GM12878 (cell line): ENCODE measurements at regions not wholly inside any gene's neighbourhood (a gene's known extent, or its start where the extent isn't known, plus 50 kb on each side); places are given as distances from the start of the nearest gene placed in this dataset.

Experiments
- ATAC-seq: fragments of 200-7000 bp; cut with Tn5 transposase; 3 replicates; pipeline ENCODE4 v1.9.1; 2020; ENCODE audit warnings: mild to moderate bottlenecking, moderate library complexity
- BruUV-seq: library from RNA; stranded (reverse); fragments of 400-500 nt; replicated peaks from 2 replicates; lab custom pipeline; 2021; lab: Mats Ljungman, UMichigan
- CTCF ChIA-PET: fragments of 300-600 bp; sonication (Branson Sonifier 250); formaldehyde crosslinking; extraction: SDS; loops from one replicate; lab custom pipeline; 2021; ENCODE audit warnings: inconsistent platforms; lab: Yijun Ruan, JAX
- POLR2A ChIA-PET: fragments of 350-600 bp; formaldehyde crosslinking; extraction: SDS; loops from one replicate; lab custom pipeline; 2021; ENCODE audit warnings: inconsistent platforms; lab: Charles Lee
- RAD21 ChIA-PET: fragments of 300-600 bp; sonication (Branson Sonifier 250); formaldehyde crosslinking; loops from one replicate; lab custom pipeline; 2023; ENCODE audit warnings: antibody characterized with exemption; ENCODE audit not compliant: unreplicated experiment; lab: Charles Lee
- SMC1A ChIA-PET: fragments of 300-600 bp; sonication (Branson Sonifier 250); formaldehyde crosslinking; loops from one replicate; lab custom pipeline; 2023; ENCODE audit not compliant: unreplicated experiment, uncharacterized antibody; lab: Charles Lee
- DNase-seq: peaks from one replicate; pipeline ENCODE4 v3.0.0-alpha.2; 2011; ENCODE audit warnings: low read depth, low spot score
- FAIRE-seq: peaks from 3 replicates; lab custom pipeline; 2011; peaks lifted over from hg19 to GRCh38; lab: Jason Lieb, UNC
- H2AFZ ChIP-seq: 2 replicates; pipeline ENCODE4 v1.6.0; 2011; ENCODE audit warnings: low read depth, low read length, control low read depth; ENCODE audit not compliant: control insufficient read depth
- H3K27ac ChIP-seq: 2 replicates; pipeline ENCODE4 v1.5.1; 2011; ENCODE audit warnings: control low read depth; ENCODE audit not compliant: control insufficient read depth, insufficient read depth
- H3K27me3 ChIP-seq, 2 experiments: replicated peaks in 1 of 2; 2 replicates each; pipeline versions ENCODE4 v1.6.0 to v1.6.1; 2011; ENCODE audit warnings: low read length in 1 of 2; ENCODE audit not compliant: control insufficient read depth in 2 of 2, insufficient read depth in 2 of 2
- H3K36me3 ChIP-seq, 2 experiments: 2 replicates each; pipeline ENCODE4 v1.5.1; 2011; ENCODE audit warnings: low read length in 1 of 2; ENCODE audit not compliant: control insufficient read depth in 2 of 2, insufficient read depth in 2 of 2
- H3K4me1 ChIP-seq: 2 replicates; pipeline ENCODE4 v1.6.1; 2011; ENCODE audit warnings: mild to moderate bottlenecking, low read length, moderate library complexity, mixed read lengths; ENCODE audit not compliant: control insufficient read depth, insufficient read depth
- H3K4me2 ChIP-seq: 2 replicates; pipeline ENCODE4 v1.6.0; 2011; ENCODE audit warnings: control low read depth; ENCODE audit not compliant: control insufficient read depth, insufficient read depth
- H3K4me3 ChIP-seq: fragments of 200-600 bp; sonication (generic); 2 replicates; pipeline ENCODE4 v1.5.1; 2016
- H3K79me2 ChIP-seq: 2 replicates; pipeline ENCODE4 v1.6.0; 2011; ENCODE audit warnings: low read length; ENCODE audit not compliant: control insufficient read depth, insufficient read depth
- H3K9ac ChIP-seq: 2 replicates; pipeline ENCODE4 v1.8.0; 2011; ENCODE audit warnings: low read length, control low read depth, mixed read lengths; ENCODE audit not compliant: control insufficient read depth, insufficient read depth
- H3K9me3 ChIP-seq: replicated peaks from 3 replicates; pipeline ENCODE4 v1.5.1; 2011; ENCODE audit warnings: mild to moderate bottlenecking, low read length; ENCODE audit not compliant: control insufficient read depth, insufficient read depth
- H4K20me1 ChIP-seq: 2 replicates; pipeline ENCODE4 v1.6.0; 2011; ENCODE audit not compliant: control insufficient read depth, insufficient read depth
- JUND ChIP-seq: IDR thresholded peaks from 2 replicates; pipeline ENCODE4 v1.6.1; 2012; ENCODE audit warnings: low read depth, mild to moderate bottlenecking, low read length, improper control_type of control experiment, moderate library complexity
- NKRF ChIP-seq: fragments of 450-650 bp; conservative IDR thresholded peaks from 2 replicates; pipeline ENCODE4 v1.6.1; 2017; ENCODE audit warnings: mild to moderate bottlenecking, moderate library complexity
- USF1 ChIP-seq: IDR thresholded peaks from 2 replicates; pipeline ENCODE4 v1.6.1; 2011; ENCODE audit warnings: borderline replicate concordance, low read depth, mild to moderate bottlenecking, moderate library complexity, mixed read lengths, low read length; ENCODE audit not compliant: insufficient read depth; ENCODE audit errors: extremely low read length
- WGBS: methylation state at CpG from one replicate; pipeline ENCODE4 v1.1.6; 2016; ENCODE audit warnings: low lambda C conversion rate; ENCODE audit not compliant: insufficient replicate concordance, insufficient coverage; ENCODE audit errors: missing lambda C conversion rate; 5-methylcytosine and 5-hydroxymethylcytosine counted together
- in situ Hi-C: fragments of 300-500 bp; cut with MboI; formaldehyde crosslinking; loops from 9 replicates; pipeline ENCODE4 v1.14.3; 2018; ENCODE audit warnings: mixed read lengths
- intact Hi-C: fragments of 100-400 bp; cut with micrococcal nuclease; formaldehyde crosslinking; loops from one replicate; pipeline ENCODE4 v1.14.2; 2022; ENCODE audit not compliant: unreplicated experiment

GRCh38 chr3:159246385-159246784 lies 444.5 kb downstream of the MFSD1 start:
- no peak overlapping the region for H3K4me2 ChIP-seq
- H4K20me1 ChIP-seq = no peaks in the 10 kb centered on the region
- ChIA-PET CTCF (interaction anchor here (0.7 to 2.2 kb wide), 3 partner anchors 11 to 400 kb away, joined by 3 to 10 read pairs (median 3); no protein-coding TSS in a partner anchor), SMC1A (interaction anchor here (0.8 kb wide), 1 partner anchor 400 kb away, joined by 4 read pairs; no protein-coding TSS in a partner anchor), RAD21 (no interaction called here), POLR2A (no interaction called here)
- no peaks in the 10 kb centered on the region for H3K27me3 ChIP-seq
- 34% methylated on average over 5 of the region's 5 CpGs for WGBS
- ATAC-seq (no peak), DNase-seq (no peak), FAIRE-seq (no peak)
- no peak overlapping the region for H3K27ac ChIP-seq
- no peaks in the 10 kb centered on the region for H3K79me2 ChIP-seq
- no peaks in the 10 kb centered on the region for H3K9me3 ChIP-seq
- intact Hi-C loops (no loop called here), in situ Hi-C loops (no loop called here)
- TF ChIP-seq USF1 (no peak), NKRF (no peak), JUND (no peak)
- no peak overlapping the region for H3K9ac ChIP-seq
- no TSS peak for BruUV-seq
- H3K4me3 ChIP-seq = no peak overlapping the region
- H3K4me1 ChIP-seq = no peaks in the 10 kb centered on the region
- H2AFZ ChIP-seq = no peak overlapping the region
- no peaks in the 10 kb centered on the region for H3K36me3 ChIP-seq
